MM.1S (cell line): ENCODE measurements at regions not wholly inside any gene's neighbourhood (a gene's known extent, or its start where the extent isn't known, plus 50 kb on each side); places are given as distances from the start of the nearest gene placed in this dataset.

Experiments
- DNase-seq: peaks from one replicate; pipeline ENCODE4 v3.0.0-alpha.2; 2015
- H2AFZ ChIP-seq: fragments of 300-600 bp; sonication (generic); 2 replicates; pipeline ENCODE4 v1.6.0; 2016; ENCODE audit warnings: antibody characterized with exemption, low read length
- H3F3A ChIP-seq: fragments of 300-600 bp; sonication (generic); 2 replicates; pipeline ENCODE4 v1.6.1; 2016; ENCODE audit warnings: mild to moderate bottlenecking, antibody characterized with exemption, low read length, moderate library complexity, mixed read lengths; ENCODE audit not compliant: insufficient read depth
- H3K27ac ChIP-seq: fragments of 300-600 bp; sonication (generic); 2 replicates; pipeline ENCODE4 v1.5.1; 2016; ENCODE audit warnings: mild to moderate bottlenecking, low read length
- H3K27me3 ChIP-seq: fragments of 300-600 bp; sonication (generic); replicated peaks from 2 replicates; pipeline ENCODE4 v1.6.0; 2016; ENCODE audit warnings: low read length; ENCODE audit not compliant: insufficient read depth
- H3K36me3 ChIP-seq: fragments of 300-600 bp; sonication (generic); replicated peaks from 2 replicates; pipeline ENCODE4 v1.6.1; 2016; ENCODE audit warnings: mild to moderate bottlenecking, low read length, mixed read lengths; ENCODE audit not compliant: insufficient read depth
- H3K4me1 ChIP-seq: fragments of 300-600 bp; sonication (generic); 2 replicates; pipeline ENCODE4 v1.6.1; 2016; ENCODE audit warnings: low read length, mixed read lengths
- H3K4me2 ChIP-seq: fragments of 300-600 bp; sonication (generic); 2 replicates; pipeline ENCODE4 v1.6.0; 2016; ENCODE audit warnings: low read depth, low read length
- H3K4me3 ChIP-seq: fragments of 300-600 bp; sonication (generic); 2 replicates; pipeline ENCODE4 v1.5.1; 2016; ENCODE audit warnings: low read length, mixed read lengths
- H3K79me2 ChIP-seq: fragments of 300-600 bp; sonication (generic); 2 replicates; pipeline ENCODE4 v1.6.1; 2016; ENCODE audit warnings: mixed run types, low read length, mixed read lengths
- H3K9ac ChIP-seq: fragments of 300-600 bp; sonication (generic); 2 replicates; pipeline ENCODE4 v1.6.1; 2016; ENCODE audit warnings: low read length, mixed read lengths
- H3K9me2 ChIP-seq: fragments of 300-600 bp; sonication (generic); replicated peaks from 2 replicates; pipeline ENCODE4 v1.6.1; 2016; ENCODE audit warnings: mild to moderate bottlenecking, low read length, mixed read lengths; ENCODE audit not compliant: insufficient read depth
- H3K9me3 ChIP-seq: fragments of 300-600 bp; sonication (generic); replicated peaks from 2 replicates; pipeline ENCODE4 v1.6.1; 2016; ENCODE audit warnings: mild to moderate bottlenecking, low read length, mixed read lengths; ENCODE audit not compliant: insufficient read depth
- H4K20me1 ChIP-seq: fragments of 300-600 bp; sonication (generic); 2 replicates; pipeline ENCODE4 v1.6.1; 2016; ENCODE audit warnings: mild to moderate bottlenecking, low read length, moderate library complexity, mixed read lengths; ENCODE audit not compliant: insufficient read depth
- EZH2 ChIP-seq: fragments of 300-600 bp; sonication (generic); optimal IDR thresholded peaks from 2 replicates; pipeline ENCODE3; 2017; ENCODE audit warnings: low read depth, mild to moderate bottlenecking, antibody characterized with exemption, low read length, mixed read lengths
- EZH2phosphoT487 ChIP-seq: fragments of 300-600 bp; sonication (generic); IDR thresholded peaks from 2 replicates; pipeline ENCODE4 v1.6.1; 2018; ENCODE audit warnings: antibody characterized with exemption, low read length
- TF ChIP-seq, protein P1 (sequence below): fragments of 300-600 bp; sonication (generic); IDR thresholded peaks from 2 replicates; pipeline ENCODE4 v1.5.1; 2016; ENCODE audit warnings: antibody characterized with exemption, low read length, mixed read lengths

GRCh38 chr17:27241346-27241946, 52.5 kb upstream of the WSB1 start:
- Histone ChIP-seq H3K79me2 (no peaks in the 10 kb centered on the region), H3K36me3 (no peaks in the 10 kb centered on the region), H3K4me2 (no peak overlapping the region), H2AFZ (no peak overlapping the region), H3K4me1 (peaks cover 4% of the 10 kb centered on the region), H3F3A (no peaks in the 10 kb centered on the region), H3K27ac (no peak overlapping the region), H3K27me3 (no peaks in the 10 kb centered on the region), H3K9ac (no peak overlapping the region), H3K9me3 (no peaks in the 10 kb centered on the region), H3K9me2 (no peaks in the 10 kb centered on the region), H3K4me3 (no peak overlapping the region), H4K20me1 (no peaks in the 10 kb centered on the region)
- TF ChIP-seq EZH2 = no peak
- TF ChIP-seq, protein P1, sequence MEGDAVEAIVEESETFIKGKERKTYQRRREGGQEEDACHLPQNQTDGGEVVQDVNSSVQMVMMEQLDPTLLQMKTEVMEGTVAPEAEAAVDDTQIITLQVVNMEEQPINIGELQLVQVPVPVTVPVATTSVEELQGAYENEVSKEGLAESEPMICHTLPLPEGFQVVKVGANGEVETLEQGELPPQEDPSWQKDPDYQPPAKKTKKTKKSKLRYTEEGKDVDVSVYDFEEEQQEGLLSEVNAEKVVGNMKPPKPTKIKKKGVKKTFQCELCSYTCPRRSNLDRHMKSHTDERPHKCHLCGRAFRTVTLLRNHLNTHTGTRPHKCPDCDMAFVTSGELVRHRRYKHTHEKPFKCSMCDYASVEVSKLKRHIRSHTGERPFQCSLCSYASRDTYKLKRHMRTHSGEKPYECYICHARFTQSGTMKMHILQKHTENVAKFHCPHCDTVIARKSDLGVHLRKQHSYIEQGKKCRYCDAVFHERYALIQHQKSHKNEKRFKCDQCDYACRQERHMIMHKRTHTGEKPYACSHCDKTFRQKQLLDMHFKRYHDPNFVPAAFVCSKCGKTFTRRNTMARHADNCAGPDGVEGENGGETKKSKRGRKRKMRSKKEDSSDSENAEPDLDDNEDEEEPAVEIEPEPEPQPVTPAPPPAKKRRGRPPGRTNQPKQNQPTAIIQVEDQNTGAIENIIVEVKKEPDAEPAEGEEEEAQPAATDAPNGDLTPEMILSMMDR = no peak
- no peak for DNase-seq

GRCh38 chr17:27242951-27243350, 51.0 kb upstream of the WSB1 start:
- Histone ChIP-seq H3K27ac (no peak overlapping the region), H3K4me2 (no peak overlapping the region), H3K9me3 (no peaks in the 10 kb centered on the region), H3K9ac (no peak overlapping the region), H3K27me3 (no peaks in the 10 kb centered on the region), H3K4me1 (peaks cover 4% of the 10 kb centered on the region), H3K79me2 (no peaks in the 10 kb centered on the region), H2AFZ (no peak overlapping the region), H3K4me3 (no peak overlapping the region), H4K20me1 (no peaks in the 10 kb centered on the region), H3K9me2 (no peaks in the 10 kb centered on the region), H3K36me3 (no peaks in the 10 kb centered on the region), H3F3A (no peaks in the 10 kb centered on the region)
- TF ChIP-seq EZH2 = no peak
- TF ChIP-seq, protein P1 = no peak
- no peak for TF ChIP-seq EZH2phosphoT487
- DNase-seq = no peak

GRCh38 chr17:27244011-27244410, 49.9 kb upstream of the WSB1 start:
- H3K4me3 ChIP-seq = no peak overlapping the region
- H3K27me3 ChIP-seq = no peaks in the 10 kb centered on the region
- peaks cover 4% of the 10 kb centered on the region for H3K4me1 ChIP-seq
- H3K79me2 ChIP-seq = no peaks in the 10 kb centered on the region
- TF ChIP-seq EZH2phosphoT487 (no peak), EZH2 (no peak)
- TF ChIP-seq, protein P1 = no peak
- H3K27ac ChIP-seq = no peak overlapping the region
- no peak overlapping the region for H3K9ac ChIP-seq
- H3K9me2 ChIP-seq = no peaks in the 10 kb centered on the region
- H4K20me1 ChIP-seq = no peaks in the 10 kb centered on the region
- H2AFZ ChIP-seq = no peak overlapping the region
- H3K4me2 ChIP-seq = no peak overlapping the region
- H3K36me3 ChIP-seq = no peaks in the 10 kb centered on the region
- H3K9me3 ChIP-seq = no peaks in the 10 kb centered on the region
- no peaks in the 10 kb centered on the region for H3F3A ChIP-seq
- DNase-seq = no peak
